ENCODE measurements at regions not wholly inside any gene's neighbourhood (a gene's known extent, or its start where the extent isn't known, plus 50 kb on each side); places are given as distances from the start of the nearest gene placed in this dataset.

- no peak for TF ChIP-seq RXRA (IDR thresholded peaks at IDR 0.05; ENCODE audit: insufficient read depth, low read depth, low read length)
- no peak for TF ChIP-seq RFX5 (IDR thresholded peaks at IDR 0.05; ENCODE audit: borderline replicate concordance, low read depth, low read length)
- no peak for TF ChIP-seq MAFK (IDR thresholded peaks at IDR 0.05; ENCODE audit: low read depth, low read length)
Measured at GRCh38 chr13:60691268-60691667, 294.2 kb downstream of the TDRD3 start.
